Inflammatory macrophage treated with lipopolysaccharide for 4 hours (primary cell): ENCODE measurements at regions not wholly inside any gene's neighbourhood (a gene's known extent, or its start where the extent isn't known, plus 50 kb on each side); places are given as distances from the start of the nearest gene placed in this dataset.
"Not testable (repeated sequence)": the region's sequence is repeated elsewhere in the genome, so short reads cannot be mapped to it uniquely, and the experiment has no call there.

Source experiments
- DNase-seq: peaks from one replicate; pipeline ENCODE4 v3.0.0-alpha.2; 2020

DNA sequence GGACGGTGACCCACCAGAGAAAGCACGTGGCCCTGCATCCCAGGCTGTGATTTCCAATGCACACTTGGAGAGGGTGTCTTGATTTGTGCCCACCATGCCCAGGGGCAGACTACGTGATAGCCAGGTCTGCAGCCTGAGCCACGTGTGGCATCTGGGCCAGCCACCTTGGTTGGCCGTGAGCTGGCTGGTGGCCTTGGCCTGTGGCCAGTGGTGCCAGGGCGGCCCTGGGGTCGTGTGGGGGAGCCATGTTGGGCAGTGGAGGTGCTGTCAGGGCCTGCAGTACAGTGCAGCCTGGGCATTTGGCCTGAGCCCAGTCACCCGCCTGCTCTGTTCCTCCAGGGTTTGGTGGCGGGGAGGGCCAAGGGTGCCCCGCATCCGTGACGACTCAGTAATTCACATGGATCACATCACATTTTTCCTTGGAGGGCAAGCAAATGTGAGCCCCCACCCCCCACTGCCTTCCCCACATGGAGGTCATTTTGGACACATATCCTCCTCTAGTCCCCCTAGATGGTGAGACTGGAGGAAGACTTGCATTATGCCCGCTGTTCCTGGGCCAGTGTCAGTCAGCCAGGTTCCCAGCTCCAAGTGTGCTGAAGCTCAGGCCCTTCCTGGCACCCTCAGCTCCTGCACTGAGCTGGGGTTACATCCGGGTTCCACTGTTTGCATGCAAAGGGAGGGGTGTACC is 201.4 kb downstream of the UBE3A start:
- no peak for DNase-seq

DNA sequence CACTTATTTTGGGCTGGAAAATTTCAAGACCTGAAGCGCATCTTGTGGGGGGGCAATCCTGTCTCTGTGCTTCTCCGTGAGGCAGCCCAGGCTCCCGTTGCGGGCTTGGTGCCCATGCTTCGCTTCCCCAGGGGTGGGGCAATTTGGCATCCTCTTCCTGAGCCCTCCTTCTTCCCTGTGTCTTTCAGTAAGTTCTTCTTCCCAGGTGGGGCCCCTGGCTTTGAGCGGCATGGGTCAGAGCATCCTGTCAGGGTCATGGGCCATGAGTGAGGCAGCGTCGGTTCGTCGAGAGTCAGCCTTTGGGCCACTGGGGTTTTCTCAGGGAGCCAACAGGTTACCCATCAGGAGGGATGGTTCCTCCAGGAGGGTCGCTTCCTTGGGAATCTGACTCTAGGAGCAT is 200.7 kb downstream of the UBE3A start:
- DNase-seq: no peak

GRCh38 chr15:25238716-25239470 is 199.9 kb downstream of the UBE3A start:
- no peak for DNase-seq

- no peak for DNase-seq
Measured at GRCh38 chr15:25239471-25240345, 199.1 kb downstream of the UBE3A start.

- no peak for DNase-seq
Measured at GRCh38 chr15:25240461-25241021, 198.3 kb downstream of the UBE3A start.

DNA sequence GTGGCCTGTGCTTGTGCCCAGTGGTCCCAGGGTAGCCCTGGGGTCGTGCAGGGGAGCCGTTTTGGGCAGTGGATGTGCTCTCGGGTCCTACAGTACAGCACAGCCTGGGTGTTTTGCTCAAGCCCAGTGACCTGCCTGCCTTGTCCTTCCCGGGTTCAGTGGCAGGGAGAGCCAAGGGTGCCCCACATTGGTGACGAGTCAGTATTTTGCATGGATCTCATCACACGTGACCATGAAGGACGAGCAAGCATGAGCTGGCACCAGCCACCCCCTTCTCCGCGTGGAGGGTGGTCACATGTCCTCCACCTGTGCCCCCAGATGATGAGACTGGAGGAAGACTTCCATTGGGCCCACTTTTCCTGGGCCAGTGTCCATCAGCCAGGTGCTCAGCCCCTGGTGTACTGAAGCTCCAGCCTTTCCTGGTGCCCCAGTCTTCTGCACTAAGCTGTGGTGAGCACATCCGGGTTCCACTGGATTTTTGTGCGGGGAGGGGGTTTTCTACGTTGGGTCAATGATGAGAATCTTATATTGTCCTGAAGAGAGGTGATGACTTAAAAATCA is 197.5 kb downstream of the UBE3A start:
- no peak for DNase-seq

GRCh38 chr15:25242166-25242879 is 196.5 kb downstream of the UBE3A start:
- no peak for DNase-seq

GRCh38 chr15:25242957-25243799 is 195.6 kb downstream of the UBE3A start:
- DNase-seq: no peak

DNA sequence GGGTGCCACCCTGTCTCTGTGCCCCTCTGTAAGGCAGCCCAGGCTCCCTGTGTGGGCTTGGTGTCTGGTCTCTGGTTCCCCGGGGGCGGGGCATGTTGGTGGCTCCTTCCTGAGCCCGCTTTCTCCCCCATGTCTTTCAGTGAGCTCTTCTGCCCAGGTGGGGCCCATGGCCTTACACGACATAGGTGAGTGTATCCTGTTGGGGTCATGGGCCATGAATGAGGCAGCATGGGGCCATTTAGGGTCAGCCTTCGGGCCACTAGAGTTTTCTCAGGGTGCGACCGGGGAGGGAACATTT is 195.1 kb downstream of the UBE3A start:
- DNase-seq: no peak

- no peak for DNase-seq
Measured at GRCh38 chr15:25244731-25245585, 193.9 kb downstream of the UBE3A start.

GRCh38 chr15:25245801-25246622 is 192.8 kb downstream of the UBE3A start:
- no peak for DNase-seq

- DNase-seq: no peak
Measured at GRCh38 chr15:25246641-25247406, 192.0 kb downstream of the UBE3A start.

GRCh38 chr15:25247407-25248038 is 191.3 kb downstream of the UBE3A start:
- no peak for DNase-seq

- DNase-seq: not testable (repeated sequence)
Measured at GRCh38 chr15:25248087-25248486, 190.7 kb downstream of the UBE3A start.

DNA sequence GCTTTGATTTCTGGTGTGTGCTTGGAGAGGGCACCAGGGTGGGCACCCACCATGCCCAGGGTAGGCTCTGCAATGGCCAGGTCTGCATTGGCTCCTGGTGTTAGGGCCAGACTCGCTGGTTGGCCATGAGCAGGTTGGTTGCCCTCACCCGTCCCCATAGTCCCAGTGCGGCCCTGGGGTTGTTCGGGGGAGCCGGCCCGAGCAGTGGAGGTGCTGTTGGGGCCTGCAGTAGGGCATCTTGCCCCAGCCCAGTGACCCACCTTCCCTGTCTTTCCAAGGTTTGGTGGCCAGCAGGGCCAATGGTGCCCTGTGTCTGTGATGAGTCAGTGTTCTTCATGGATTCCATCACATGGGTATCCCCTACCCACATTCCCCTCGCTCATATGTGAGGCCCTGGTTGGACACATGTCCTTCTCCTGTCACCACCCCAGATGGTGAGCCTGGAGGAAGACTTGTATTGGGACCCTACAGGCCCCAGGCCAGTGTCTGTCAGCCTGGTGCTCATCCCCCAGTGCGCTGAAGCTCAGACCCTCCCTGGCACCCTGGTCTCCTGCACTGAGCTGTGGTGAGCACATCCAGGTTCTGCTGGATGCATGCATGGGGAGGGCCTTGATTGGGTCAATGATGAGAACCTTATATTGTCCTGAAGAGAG is 190.1 kb downstream of the UBE3A start:
- DNase-seq: no peak

DNA sequence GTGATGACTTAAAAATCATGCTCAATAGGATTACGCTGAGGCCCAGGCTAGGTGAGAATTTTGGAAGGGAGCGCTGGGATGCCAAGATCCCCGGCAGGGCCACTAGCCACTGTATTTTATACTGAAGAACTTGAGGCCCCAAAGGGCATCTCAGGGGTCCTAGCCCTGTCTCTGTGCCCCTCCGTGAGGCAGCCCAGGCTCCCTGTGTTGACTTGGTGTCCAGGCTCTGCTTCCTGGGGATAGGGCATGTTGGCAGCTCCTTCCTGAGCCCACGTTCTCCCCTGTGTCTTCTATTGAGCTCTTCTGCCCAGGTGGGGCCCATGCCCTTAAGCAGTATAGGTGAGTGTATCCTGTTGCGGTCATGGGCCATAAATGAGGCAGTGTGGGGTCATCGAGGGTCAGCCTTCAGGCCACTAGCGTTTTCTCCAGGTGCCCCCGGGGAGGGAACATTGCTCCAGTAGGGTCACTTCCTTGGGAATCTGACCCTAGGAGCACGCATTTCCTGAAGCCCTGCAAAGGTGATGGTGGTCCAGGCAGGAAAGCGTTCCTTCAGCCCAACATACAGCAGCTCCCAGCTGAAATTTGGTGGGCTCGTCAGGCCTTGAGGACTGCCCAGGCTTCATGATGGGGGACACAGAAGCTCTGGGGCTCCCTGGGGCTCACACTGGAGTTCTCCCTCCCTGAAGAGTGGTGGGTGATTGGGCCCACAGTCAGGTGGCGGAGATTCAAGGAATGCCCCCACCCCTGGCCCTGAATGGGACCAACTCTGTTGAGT is 189.4 kb downstream of the UBE3A start:
- no peak for DNase-seq
